Gastrocnemius medialis (tissue), 4 donors: ENCODE measurements at regions not wholly inside any gene's neighbourhood (a gene's known extent, or its start where the extent isn't known, plus 50 kb on each side); places are given as distances from the start of the nearest gene placed in this dataset.

Experiments used
- CTCF ChIP-seq, 5 experiments: fragments of 450-650 bp in 3 of 5; fragments of 200-600 bp in 2 of 5; sonication (generic) in 2 of 5; IDR thresholded peaks in 4 of 5; conservative IDR thresholded peaks in 1 of 5; 1 replicate in 4 of 5; 2 replicates in 1 of 5; pipeline ENCODE4 v1.5.1; 2016 to 2019; ENCODE audit warnings: antibody characterized with exemption in 5 of 5, mild to moderate bottlenecking in 3 of 5, moderate library complexity in 3 of 5
- POLR2A ChIP-seq, 2 donors: fragments of 450-650 bp; IDR thresholded peaks; one replicate each; pipeline ENCODE4 v1.6.1; 2017; ENCODE audit warnings: antibody characterized with exemption in 2 of 2, mild to moderate bottlenecking in 2 of 2, moderate library complexity in 2 of 2

- no peak for TF ChIP-seq CTCF (IDR thresholded peaks at IDR 0.05 in 4 of 5, conservative IDR thresholded peaks at IDR 0.05 in 1 of 5)
- TF ChIP-seq POLR2A (IDR thresholded peaks at IDR 0.05) = no peak
Measured at GRCh38 chrX:37904833-37905232, 57.5 kb upstream of the DYNLT3 start.
